B cell (primary cell): ENCODE measurements at regions not wholly inside any gene's neighbourhood (a gene's known extent, or its start where the extent isn't known, plus 50 kb on each side); places are given as distances from the start of the nearest gene placed in this dataset.

Experiments used
- ATAC-seq: fragments of 200-7000 bp; cut with Tn5 transposase; one replicate; pipeline ENCODE4 v1.10.0; 2021; ENCODE audit warnings: low read depth, mild to moderate bottlenecking, moderate number of reproducible peaks, moderate library complexity
- CTCF ChIA-PET: fragments of 350-600 bp; sonication (Branson Sonifier 250); formaldehyde crosslinking; loops from one replicate; lab custom pipeline; 2021; ENCODE audit warnings: antibody characterized with exemption, inconsistent platforms; lab: Charles Lee
- POLR2A ChIA-PET: fragments of 350-600 bp; sonication (Branson Sonifier 250); formaldehyde crosslinking; loops from one replicate; lab custom pipeline; 2021; ENCODE audit warnings: antibody characterized with exemption; lab: Charles Lee
- DNase-seq: peaks from one replicate; pipeline ENCODE4 v3.0.0; 2013
- H2AFZ ChIP-seq: 2 replicates; pipeline ENCODE4 v1.6.1; 2012; ENCODE audit warnings: mild to moderate bottlenecking, low read depth, low read length; ENCODE audit not compliant: insufficient read depth, poor library complexity, severe bottlenecking
- H3K27ac ChIP-seq, 2 donors: 1 replicate in 1 of 2; 2 replicates in 1 of 2; pipeline ENCODE4 v1.5.1; 2012 to 2013; ENCODE audit warnings: low read length in 2 of 2, mild to moderate bottlenecking in 2 of 2, moderate library complexity in 1 of 2
- H3K27me3 ChIP-seq, 4 experiments: fragments of 200-600 bp in 1 of 4; sonication (generic) in 1 of 4; replicated peaks in 1 of 4; 1 replicate in 2 of 4; 2 replicates in 2 of 4; pipeline versions ENCODE4 v1.6.1 to v1.7.0; 2013 to 2016; ENCODE audit warnings: low read length in 3 of 4, mild to moderate bottlenecking in 2 of 4, mixed read lengths in 1 of 4, moderate library complexity in 1 of 4; ENCODE audit not compliant: insufficient read depth in 4 of 4, control insufficient read depth in 3 of 4; ENCODE audit errors: control extremely low read depth in 1 of 4
- H3K36me3 ChIP-seq, 2 experiments: replicated peaks in 1 of 2; 1 replicate in 1 of 2; 2 replicates in 1 of 2; pipeline versions ENCODE4 v1.6.1 to v1.7.1; 2013; ENCODE audit warnings: low read length in 1 of 2; ENCODE audit not compliant: insufficient read depth in 2 of 2, control insufficient read depth in 1 of 2; ENCODE audit errors: control extremely low read depth in 1 of 2, extremely low read depth in 1 of 2
- H3K4me1 ChIP-seq, 2 donors: fragments of 200-600 bp in 1 of 2; sonication (generic) in 1 of 2; 1 replicate in 1 of 2; 2 replicates in 1 of 2; pipeline versions ENCODE4 v1.5.1 to v1.6.1; 2013 to 2017; ENCODE audit warnings: low read length in 2 of 2; ENCODE audit not compliant: control insufficient read depth in 2 of 2, insufficient read depth in 2 of 2
- H3K4me2 ChIP-seq: replicated peaks from 2 replicates; pipeline ENCODE3; 2012; ENCODE audit warnings: mild to moderate bottlenecking, low read depth, low read length; ENCODE audit not compliant: poor library complexity, severe bottlenecking
- H3K4me3 ChIP-seq, 5 experiments: fragments of 200-600 bp in 1 of 5; sonication (generic) in 1 of 5; 1 replicate in 3 of 5; 2 replicates in 2 of 5; pipeline versions ENCODE4 v1.5.1 to v1.7.0; 2011 to 2016; ENCODE audit warnings: low read length in 4 of 5, mild to moderate bottlenecking in 4 of 5, low read depth in 2 of 5, control low read depth in 1 of 5, moderate library complexity in 1 of 5; ENCODE audit not compliant: insufficient read depth in 1 of 5; ENCODE audit errors: control extremely low read depth in 1 of 5, extremely low read depth in 1 of 5
- H3K79me2 ChIP-seq: fragments of 200-600 bp; sonication (generic); one replicate; pipeline ENCODE4 v1.6.0; 2016; ENCODE audit warnings: low read length; ENCODE audit not compliant: control insufficient read depth, insufficient read depth
- H3K9ac ChIP-seq: fragments of 200-600 bp; sonication (generic); 2 replicates; pipeline ENCODE4 v1.6.1; 2017; ENCODE audit warnings: mild to moderate bottlenecking, low read length, moderate library complexity
- H3K9me3 ChIP-seq, 3 donors: one replicate each; pipeline versions ENCODE4 v1.6.1 to v1.7.1; 2013; ENCODE audit warnings: low read length in 2 of 3; ENCODE audit not compliant: control insufficient read depth in 2 of 3, insufficient read depth in 1 of 3; ENCODE audit errors: control extremely low read depth in 1 of 3
- H4K20me1 ChIP-seq: 2 replicates; pipeline ENCODE4 v1.6.0; 2012; ENCODE audit warnings: mild to moderate bottlenecking, low read length; ENCODE audit not compliant: insufficient read depth, control insufficient read depth, poor library complexity, severe bottlenecking
- H3K27ac Mint-ChIP-seq: one replicate; pipeline ENCODE4 v1.8.0; 2021; ENCODE audit warnings: mixed read lengths
- H3K27me3 Mint-ChIP-seq: one replicate; pipeline ENCODE4 v1.8.0; 2021; ENCODE audit warnings: mixed read lengths
- H3K4me1 Mint-ChIP-seq: one replicate; pipeline ENCODE4 v1.8.0; 2021; ENCODE audit warnings: mixed read lengths
- H3K4me3 Mint-ChIP-seq: one replicate; pipeline ENCODE4 v1.8.0; 2021; ENCODE audit warnings: mixed read lengths
- H3K9me3 Mint-ChIP-seq: one replicate; pipeline ENCODE4 v1.8.0; 2022; ENCODE audit warnings: mixed read lengths; ENCODE audit not compliant: insufficient read depth
- EZH2 ChIP-seq: IDR thresholded peaks from 2 replicates; pipeline ENCODE4 v1.6.1; 2012; ENCODE audit warnings: borderline replicate concordance, low read depth, mild to moderate bottlenecking, moderate library complexity, low read length; ENCODE audit not compliant: insufficient read depth, poor library complexity, severe bottlenecking
- WGBS: methylation state at CpG from one replicate; pipeline ENCODE4 v1.1.5; 2013; ENCODE audit warnings: missing lambda C conversion rate; ENCODE audit not compliant: insufficient coverage; 5-methylcytosine and 5-hydroxymethylcytosine counted together
- intact Hi-C: fragments of 100-400 bp; cut with micrococcal nuclease; formaldehyde crosslinking; loops from one replicate; pipeline ENCODE4 v1.10.0; 2022
- TF ChIP-seq, protein P1 (sequence below): fragments of 200-600 bp; IDR thresholded peaks from one replicate; pipeline ENCODE4 v1.8.0; 2022; ENCODE audit warnings: antibody characterized with exemption, mild to moderate bottlenecking

- H3K79me2 ChIP-seq, result no peaks in the 10 kb centered on the region
- H3K27me3 ChIP-seq, result no peaks in the 10 kb centered on the region
- H4K20me1 ChIP-seq, result no peaks in the 10 kb centered on the region
- ATAC-seq (no peak), DNase-seq (no peak)
- TF ChIP-seq, protein P1, sequence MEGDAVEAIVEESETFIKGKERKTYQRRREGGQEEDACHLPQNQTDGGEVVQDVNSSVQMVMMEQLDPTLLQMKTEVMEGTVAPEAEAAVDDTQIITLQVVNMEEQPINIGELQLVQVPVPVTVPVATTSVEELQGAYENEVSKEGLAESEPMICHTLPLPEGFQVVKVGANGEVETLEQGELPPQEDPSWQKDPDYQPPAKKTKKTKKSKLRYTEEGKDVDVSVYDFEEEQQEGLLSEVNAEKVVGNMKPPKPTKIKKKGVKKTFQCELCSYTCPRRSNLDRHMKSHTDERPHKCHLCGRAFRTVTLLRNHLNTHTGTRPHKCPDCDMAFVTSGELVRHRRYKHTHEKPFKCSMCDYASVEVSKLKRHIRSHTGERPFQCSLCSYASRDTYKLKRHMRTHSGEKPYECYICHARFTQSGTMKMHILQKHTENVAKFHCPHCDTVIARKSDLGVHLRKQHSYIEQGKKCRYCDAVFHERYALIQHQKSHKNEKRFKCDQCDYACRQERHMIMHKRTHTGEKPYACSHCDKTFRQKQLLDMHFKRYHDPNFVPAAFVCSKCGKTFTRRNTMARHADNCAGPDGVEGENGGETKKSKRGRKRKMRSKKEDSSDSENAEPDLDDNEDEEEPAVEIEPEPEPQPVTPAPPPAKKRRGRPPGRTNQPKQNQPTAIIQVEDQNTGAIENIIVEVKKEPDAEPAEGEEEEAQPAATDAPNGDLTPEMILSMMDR, result no peak
- no peak for TF ChIP-seq EZH2
- no peak overlapping the region for H3K27ac ChIP-seq
- H3K9ac ChIP-seq, result no peak overlapping the region
- H3K9me3 ChIP-seq, result peaks cover 0 to 10% (median 8%) of the 10 kb centered on the region in 3 donors
- ChIA-PET POLR2A (no interaction called here), CTCF (interaction anchor here (0.7 to 1.8 kb wide), 3 partner anchors 11 to 115 kb away, joined by 3 to 10 read pairs (median 3); no protein-coding TSS in a partner anchor)
- Mint-ChIP-seq H3K4me1 (peaks cover 38% of the 10 kb centered on the region), H3K27me3 (no peaks in the 10 kb centered on the region), H3K27ac (no peak overlapping the region), H3K4me3 (no peak overlapping the region), H3K9me3 (peaks cover 8% of the 10 kb centered on the region)
- H3K4me3 ChIP-seq, result no peak overlapping the region
- peak overlapping the region; percentile 21 for H3K4me2 ChIP-seq
- intact Hi-C loops, result no loop called here
- WGBS, result 86% methylated on average over 4 of the region's 7 CpGs
- H3K4me1 ChIP-seq, result peaks cover 16 to 22% of the 10 kb centered on the region in 2 donors
- H3K36me3 ChIP-seq, result no peaks in the 10 kb centered on the region
- H2AFZ ChIP-seq, result no peak overlapping the region
These were observed 62.8 kb upstream of the BCAR3 start for GRCh38 chr1:93744299-93744988.

- Histone ChIP-seq H3K9ac (no peak overlapping the region), H2AFZ (no peak overlapping the region), H4K20me1 (no peaks in the 10 kb centered on the region), H3K27me3 (no peaks in the 10 kb centered on the region), H3K27ac (no peak overlapping the region), H3K4me1 (peaks cover 11 to 13% of the 10 kb centered on the region in 2 donors), H3K4me2 (no peak overlapping the region), H3K4me3 (no peak overlapping the region), H3K79me2 (no peaks in the 10 kb centered on the region), H3K9me3 (peaks cover 0 to 10% (median 8%) of the 10 kb centered on the region in 3 donors), H3K36me3 (no peaks in the 10 kb centered on the region)
- ATAC-seq (no peak), DNase-seq (no peak)
- Mint-ChIP-seq H3K9me3 (peaks cover 8% of the 10 kb centered on the region), H3K27ac (no peak overlapping the region), H3K4me1 (peaks cover 29% of the 10 kb centered on the region), H3K27me3 (no peaks in the 10 kb centered on the region), H3K4me3 (no peak overlapping the region)
- POLR2A ChIA-PET, result no interaction called here
- TF ChIP-seq EZH2, result no peak
- TF ChIP-seq, protein P1, result no peak
- WGBS, result no CpG with 5 or more reads among the region's 1 CpG
- CTCF ChIA-PET, result interaction anchor here (1.0 kb wide), 1 partner anchor 11 kb away, joined by 3 read pairs; no protein-coding TSS in a partner anchor
- intact Hi-C loops, result no loop called here
These were observed 61.8 kb upstream of the BCAR3 start for GRCh38 chr1:93743465-93743864.
